ENCODE measurements at regions not wholly inside any gene's neighbourhood (a gene's known extent, or its start where the extent isn't known, plus 50 kb on each side); places are given as distances from the start of the nearest gene placed in this dataset.

GRCh38 chr2:15796167-15796942 is 144.0 kb upstream of the MYCN start:
- DNase-seq = no peak

GRCh38 chr2:15797231-15797938 is 143.0 kb upstream of the MYCN start:
- DNase-seq = no peak

- no peak for DNase-seq
Observed at GRCh38 chr2:15797939-15798281, 142.4 kb upstream of the MYCN start.

GRCh38 chr2:15798701-15799431 is 141.5 kb upstream of the MYCN start:
- no peak for DNase-seq

DNA sequence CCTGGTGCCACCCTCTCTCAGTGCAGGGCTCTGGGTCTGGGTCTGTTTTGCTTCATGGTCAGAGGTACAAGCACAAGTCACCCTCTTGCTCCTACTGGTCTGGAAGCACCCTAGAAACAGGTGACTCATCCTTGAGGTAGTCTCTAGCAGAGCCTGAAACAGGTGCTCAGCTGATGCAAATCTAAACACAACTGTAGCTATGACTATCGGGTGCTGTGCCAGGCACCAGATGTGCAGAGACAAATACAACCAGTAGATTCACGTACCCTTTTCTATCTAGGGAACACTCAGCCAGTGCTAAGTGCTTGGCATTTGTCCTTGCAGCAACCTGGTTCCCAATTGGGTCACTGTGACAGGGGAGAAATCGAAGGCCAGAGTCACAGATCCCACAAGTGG is 140.9 kb upstream of the MYCN start:
- DNase-seq = no peak

DNA sequence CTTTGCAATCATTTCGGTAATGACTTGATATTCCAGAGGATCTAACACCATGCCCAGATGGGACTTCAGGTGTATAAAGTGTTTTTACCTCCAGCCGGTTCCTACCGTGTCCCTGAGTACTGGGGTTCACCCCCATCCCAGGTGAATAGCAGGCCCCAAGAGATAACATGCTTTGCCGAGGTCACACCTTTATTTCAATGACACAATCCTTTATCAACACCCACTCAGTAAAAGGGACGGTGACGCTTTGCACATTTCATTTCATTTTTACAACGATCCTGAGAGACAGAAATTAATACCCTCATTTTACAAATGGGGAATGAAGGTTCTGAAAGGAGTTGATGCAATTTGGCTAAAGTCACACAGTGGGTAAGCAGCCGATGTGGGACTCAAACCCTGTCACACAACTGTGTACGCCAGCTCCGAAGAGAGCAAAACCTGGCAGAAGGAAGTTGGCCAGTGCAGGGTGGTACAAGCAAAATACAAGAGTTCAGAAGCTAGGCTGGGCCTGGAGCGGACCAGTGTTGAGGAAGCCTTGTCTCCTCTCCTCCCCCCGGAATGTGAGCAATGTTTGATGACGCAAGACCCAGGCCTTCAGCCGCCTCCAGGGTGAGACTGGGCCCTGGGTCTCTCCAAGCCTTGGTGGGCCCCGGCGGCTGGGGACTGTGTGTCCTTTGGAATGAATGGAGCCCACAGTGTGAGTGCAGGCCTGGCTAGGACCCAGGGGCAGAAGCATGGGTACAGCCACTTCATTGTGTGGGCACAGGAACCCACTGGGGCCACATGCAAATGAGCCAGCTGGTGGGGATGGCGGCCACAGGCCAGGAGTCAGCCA is 139.6 kb upstream of the MYCN start:
- no peak for DNase-seq

DNA sequence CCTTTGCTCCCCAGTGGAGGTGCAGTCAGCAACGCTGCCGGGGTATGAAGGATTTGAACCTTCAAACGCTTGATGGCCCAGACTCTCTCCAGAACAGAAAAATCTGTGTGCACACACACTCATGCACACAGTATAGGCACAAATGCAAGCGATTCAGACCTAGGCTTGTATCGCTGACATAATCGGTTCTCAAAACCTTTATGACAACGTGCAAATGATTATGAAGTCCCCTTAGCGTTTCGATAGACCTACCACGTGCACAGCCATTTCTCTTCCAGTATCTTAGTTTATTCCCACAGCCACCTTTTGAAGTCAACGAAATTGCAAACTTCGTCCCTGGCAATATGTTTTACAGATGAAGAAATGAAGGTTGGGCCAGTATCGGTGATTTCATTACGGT is 138.9 kb upstream of the MYCN start:
- DNase-seq = no peak

DNA sequence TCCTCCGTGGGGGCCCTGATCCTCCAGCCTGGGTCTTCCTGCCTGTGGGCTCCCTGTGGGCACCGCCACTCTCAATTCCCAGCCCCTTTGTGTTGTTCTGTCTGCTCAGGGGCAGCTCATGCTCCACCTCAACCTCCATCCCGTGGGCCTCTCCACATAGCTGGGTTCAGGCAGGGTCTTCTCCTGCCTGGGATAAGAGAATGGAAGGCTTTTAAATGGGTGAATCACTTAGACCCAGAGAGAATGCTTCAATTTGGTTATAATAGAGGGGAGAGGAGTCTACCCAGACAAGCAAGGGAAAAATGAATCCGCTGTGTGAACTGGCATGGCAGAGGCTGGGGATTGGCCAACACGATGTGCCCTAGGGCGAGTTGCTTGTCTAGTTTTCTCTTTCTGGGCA is 138.4 kb upstream of the MYCN start:
- DNase-seq = no peak

- DNase-seq = no peak
Observed at GRCh38 chr2:15802657-15803542, 137.4 kb upstream of the MYCN start.

GRCh38 chr2:15803543-15804245 is 136.7 kb upstream of the MYCN start:
- no peak for DNase-seq

- no peak for DNase-seq
Observed at GRCh38 chr2:15804246-15804619, 136.1 kb upstream of the MYCN start.

DNA sequence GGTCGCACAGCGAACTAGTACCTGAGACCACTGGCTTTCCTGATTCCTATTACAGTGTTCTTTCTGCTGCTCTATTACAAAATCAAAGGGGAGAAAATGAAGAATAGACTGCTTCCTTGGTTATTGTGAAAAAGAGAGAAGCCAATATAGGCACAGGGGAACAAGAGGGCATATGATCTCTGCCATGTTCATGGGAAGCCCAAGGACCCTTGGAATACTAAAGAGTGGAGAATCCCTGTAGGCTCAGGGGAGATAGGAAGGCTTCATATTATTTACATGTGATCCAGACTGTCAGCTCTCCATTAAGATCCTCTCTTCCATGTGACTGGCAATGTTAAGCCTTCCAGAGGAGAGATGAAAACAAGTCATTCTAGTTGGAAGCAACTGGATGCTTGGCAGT is 135.7 kb upstream of the MYCN start:
- DNase-seq = no peak

DNA sequence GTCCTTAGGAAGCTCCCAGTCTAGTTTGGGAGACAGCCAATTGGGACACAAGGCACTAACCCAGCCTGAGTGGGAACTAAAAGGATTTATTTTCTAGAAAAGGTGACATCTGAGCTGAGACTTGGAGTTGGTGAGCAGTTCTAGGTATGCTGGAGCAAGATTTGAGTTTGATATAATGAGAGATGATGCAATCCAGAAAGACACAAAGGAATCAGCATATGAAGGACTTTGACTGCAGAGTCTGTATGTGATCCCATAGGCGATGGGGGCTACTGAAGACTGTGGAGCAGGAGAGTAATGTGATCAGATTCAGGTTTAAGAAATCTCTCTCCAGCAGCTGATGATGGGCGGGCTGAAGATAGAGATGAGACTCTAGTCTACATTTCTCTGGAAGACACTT is 135.1 kb upstream of the MYCN start:
- DNase-seq = no peak

- no peak for DNase-seq
Observed at GRCh38 chr2:15805772-15806171, 134.6 kb upstream of the MYCN start.

DNA sequence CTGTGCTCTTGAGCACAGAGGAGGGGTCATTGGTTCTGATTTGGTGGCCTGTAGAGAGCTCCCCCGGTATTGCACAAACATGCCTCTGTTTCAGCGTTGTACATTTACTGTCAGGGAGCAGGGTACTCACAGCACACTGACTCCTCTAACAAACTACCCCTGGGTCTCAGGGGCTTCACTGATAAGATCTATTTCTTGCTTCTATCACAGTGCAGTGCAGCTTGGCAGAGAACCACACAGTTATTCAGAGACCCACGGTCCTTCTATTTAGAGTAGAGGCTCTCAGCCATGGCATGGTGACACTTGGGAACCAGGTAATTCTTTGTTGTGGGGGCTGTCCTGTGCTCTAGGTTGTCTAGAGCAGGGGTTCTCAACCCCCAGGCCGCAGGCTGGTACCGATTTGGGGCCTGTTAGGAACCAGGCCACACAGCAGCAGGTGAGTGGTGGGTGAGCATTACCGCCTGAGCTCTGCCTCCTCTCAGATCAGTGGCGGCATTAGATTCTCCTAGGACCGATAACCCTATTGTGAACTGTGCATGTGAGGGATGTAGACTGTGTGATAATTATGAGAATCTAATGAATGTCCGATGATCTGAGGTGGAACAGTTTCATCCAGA is 133.4 kb upstream of the MYCN start:
- DNase-seq = no peak

DNA sequence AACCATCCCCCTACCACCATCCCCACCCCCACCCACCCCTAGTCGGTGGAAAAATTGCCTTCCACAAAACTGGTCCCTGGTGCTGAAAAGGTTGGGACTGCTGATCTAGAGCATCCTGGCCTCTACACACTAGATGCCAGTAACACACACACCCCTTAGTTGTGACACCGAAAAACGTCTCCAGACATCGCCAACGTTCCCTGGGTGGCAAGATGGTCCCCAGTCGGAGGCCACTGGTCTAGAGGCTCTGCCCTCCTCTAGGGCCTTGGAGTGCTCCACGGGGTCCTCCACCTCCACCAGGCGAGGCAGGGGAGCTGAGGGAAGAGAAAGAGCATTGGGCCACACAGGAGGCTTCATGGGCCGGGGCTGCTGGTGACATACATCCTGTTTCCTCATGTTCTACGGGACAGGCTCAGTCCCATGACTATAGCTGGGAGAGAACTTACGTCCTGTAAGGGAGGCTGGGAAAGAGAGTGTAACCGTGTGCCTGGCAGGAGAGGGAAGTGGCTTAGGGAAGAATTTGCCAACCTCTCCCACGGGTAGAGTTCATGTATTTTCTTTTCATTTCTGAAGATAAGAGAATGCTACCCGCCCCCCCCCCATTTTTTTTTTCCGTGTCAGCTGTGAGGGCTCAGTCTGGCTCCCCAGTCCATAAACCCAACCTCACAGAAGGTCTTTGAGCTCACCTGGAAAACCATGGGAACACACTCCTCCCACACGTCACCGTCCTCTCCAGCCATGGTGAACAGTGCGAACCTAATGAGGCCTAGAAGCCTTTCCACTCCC is 132.7 kb upstream of the MYCN start:
- DNase-seq = no peak

- no peak for DNase-seq
Observed at GRCh38 chr2:15808204-15808910, 132.0 kb upstream of the MYCN start.

DNA sequence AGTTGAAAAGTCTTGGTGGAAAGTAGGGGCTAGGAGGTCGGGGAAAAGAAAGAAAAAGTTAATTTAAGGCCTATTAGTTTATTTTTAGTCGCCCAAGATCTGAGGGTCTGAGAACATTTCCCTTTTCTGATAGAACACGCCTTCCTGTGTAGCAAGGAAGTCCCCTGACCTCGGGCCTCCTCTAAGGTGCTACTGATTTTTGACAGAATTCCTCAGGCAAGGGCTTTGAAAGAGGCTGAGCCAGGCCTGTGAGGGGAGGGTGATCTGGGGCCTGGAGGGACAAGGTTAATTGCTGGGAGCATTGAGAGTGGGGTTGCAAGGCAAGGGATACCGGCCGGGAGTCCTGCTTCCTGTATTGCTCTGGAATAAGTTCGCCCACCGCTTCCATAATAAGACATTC is 131.4 kb upstream of the MYCN start:
- DNase-seq = no peak

DNA sequence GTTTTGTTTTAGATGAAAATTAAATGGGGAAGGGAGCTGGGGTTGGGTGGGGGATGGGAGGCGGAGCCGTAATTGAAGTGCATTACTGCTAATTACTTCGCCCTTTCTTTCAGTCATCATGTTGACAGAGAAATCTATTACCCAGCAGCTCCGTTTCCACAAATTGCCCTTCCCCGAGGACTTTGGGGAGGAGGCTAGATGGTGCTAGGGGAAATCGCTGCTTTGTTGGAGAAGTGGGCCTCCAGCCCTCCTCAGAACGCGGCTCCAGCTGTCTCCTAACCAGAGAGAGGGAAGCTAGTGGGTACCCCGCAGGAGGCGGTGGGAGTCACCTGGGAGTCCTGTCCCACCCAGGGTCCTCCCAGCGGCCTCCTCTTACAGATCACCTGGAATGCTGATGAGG is 130.9 kb upstream of the MYCN start:
- DNase-seq = no peak

All from DMS153 (cell line).